ENCODE measurements at regions not wholly inside any gene's neighbourhood (a gene's known extent, or its start where the extent isn't known, plus 50 kb on each side); places are given as distances from the start of the nearest gene placed in this dataset.
"Not testable (repeated sequence)": the region's sequence is repeated elsewhere in the genome, so short reads cannot be mapped to it uniquely, and the experiment has no call there.

DNA sequence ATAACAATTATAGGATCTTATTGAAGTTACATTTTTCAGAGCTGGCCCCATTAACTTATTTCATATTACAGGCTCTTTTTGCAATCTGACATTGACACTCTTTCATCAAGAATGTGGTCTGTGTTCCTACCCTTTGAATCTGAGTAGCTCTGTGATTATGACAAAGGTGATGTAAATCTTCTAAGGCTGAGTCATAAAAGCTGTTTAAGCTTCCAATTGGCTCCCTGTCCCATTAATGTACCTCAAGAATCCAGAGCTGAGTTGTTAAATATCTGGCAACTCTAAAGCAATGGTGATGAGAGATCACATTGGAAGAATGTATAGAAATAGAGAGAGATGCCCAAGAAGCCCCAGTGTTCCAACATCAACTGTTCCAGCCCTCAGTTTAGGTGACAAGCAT, 178.5 kb upstream of the DEPDC1 start:
- no peak for DNase-seq (ENCODE audit: low spot score)

GRCh38 chr1:68677684-68678351, 180.9 kb upstream of the DEPDC1 start:
- no peak for DNase-seq (ENCODE audit: low spot score)

DNA sequence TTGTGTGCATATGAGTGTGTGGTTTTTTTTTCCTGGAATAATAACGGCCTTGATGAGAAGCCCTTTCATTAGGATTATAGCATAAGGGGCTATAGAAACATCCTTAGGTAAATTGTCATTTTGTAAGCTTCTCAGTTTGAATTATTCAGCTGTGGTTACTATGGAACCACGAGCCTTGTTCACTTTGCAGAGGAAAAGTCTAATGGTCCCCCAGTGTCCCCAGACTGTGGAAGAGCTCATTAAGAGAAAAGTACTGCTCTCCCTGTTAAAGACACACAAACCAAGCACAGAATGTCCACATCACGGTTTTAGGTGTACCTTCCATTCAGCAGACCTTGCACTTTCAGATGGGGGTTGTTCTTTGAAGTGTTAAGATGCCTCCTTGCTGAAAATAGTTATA, 199.3 kb upstream of the DEPDC1 start:
- no peak for DNase-seq (ENCODE audit: low spot score)

- no peak for DNase-seq (ENCODE audit: low spot score)
Measured at GRCh38 chr1:68703921-68704354, 207.1 kb upstream of the DEPDC1 start.

- no peak for DNase-seq (ENCODE audit: low spot score)
Measured at GRCh38 chr1:68704800-68705443, 208.0 kb upstream of the DEPDC1 start.

GRCh38 chr1:68705466-68705865, 208.6 kb upstream of the DEPDC1 start:
- DNase-seq (ENCODE audit: low spot score), result no peak

- DNase-seq (ENCODE audit: low spot score), result no peak
Measured at GRCh38 chr1:68706639-68707317, 209.9 kb upstream of the DEPDC1 start.

DNA sequence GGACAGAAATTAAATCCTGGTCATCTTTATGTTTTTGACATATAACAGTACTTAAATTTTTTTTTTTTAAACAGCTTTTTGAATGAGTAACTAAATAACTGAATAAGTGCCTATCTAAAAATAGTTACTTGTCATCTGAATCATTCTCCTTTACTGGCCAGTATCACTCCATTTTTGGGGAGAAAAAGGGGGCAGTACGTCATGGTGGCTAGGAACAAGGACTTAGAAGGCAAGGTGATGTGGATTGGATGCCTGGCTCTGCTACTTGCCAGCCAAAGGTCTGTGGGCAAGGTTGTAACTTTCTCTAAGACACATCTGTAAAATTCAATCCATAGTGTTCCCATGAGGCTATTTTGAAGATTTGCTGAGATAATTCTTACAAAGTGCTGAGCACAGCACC, 220.4 kb upstream of the DEPDC1 start:
- DNase-seq (ENCODE audit: low spot score), result no peak

DNA sequence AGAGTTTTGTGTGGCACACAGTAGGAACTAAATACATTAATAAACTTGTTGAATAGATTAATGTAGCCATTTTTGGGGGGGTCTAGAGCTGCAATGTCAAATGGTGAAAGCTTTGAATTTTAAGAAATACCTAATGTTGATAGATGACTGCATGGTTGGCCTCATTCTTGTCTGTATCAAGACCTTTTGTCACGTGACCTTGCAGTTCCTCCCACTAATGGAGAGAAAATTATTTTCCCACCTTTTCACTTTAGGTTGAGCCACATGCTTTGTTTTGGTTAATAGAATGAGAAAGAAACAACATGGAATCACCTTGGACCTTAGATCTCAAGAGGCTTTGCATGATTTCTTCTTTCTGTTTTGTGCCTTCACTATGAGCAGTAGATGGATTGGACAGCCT, 223.6 kb upstream of the DEPDC1 start:
- DNase-seq (ENCODE audit: low spot score), result no peak

DNA sequence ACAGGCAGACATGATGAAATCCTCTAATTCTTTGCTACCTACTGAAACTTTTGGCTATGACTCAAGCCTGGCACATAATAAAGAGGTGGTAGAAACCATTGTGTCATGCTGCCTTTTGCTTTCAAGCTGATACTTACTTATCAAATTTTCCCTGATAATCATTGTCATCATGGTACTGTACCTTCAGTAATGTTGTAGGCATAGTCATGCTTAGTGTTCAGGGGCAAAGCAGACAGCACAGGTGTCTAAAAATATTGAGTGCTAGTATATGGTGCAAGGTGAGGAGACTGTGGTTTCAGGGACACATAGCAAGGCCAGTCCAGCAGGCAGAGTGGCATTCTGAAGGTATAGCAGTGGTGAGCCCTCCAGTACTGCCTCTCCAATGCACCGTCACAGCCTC, 226.9 kb upstream of the DEPDC1 start:
- DNase-seq (ENCODE audit: low spot score), result no peak

GRCh38 chr1:68725001-68725752, 228.3 kb upstream of the DEPDC1 start:
- DNase-seq (ENCODE audit: low spot score), result no peak

DNA sequence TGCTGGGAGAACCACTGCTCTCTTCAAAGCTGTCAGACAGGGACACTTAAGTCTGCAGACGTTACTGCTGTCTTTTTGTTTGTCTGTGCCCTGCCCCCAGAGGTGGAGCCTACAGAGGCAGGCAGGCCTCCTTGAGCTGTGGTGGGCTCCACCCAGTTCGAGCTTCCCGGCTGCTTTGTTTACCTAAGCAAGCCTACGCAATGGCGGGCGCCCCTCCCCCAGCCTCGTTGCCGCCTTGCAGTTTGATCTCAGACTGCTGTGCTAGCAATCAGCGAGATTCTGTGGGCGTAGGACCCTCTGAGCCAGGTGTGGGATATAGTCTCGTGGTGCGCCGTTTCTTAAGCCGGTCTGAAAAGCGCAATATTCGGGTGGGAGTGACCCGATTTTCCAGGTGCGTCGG, 242.6 kb upstream of the DEPDC1 start:
- DNase-seq (ENCODE audit: low spot score), result not testable (repeated sequence)

DNA sequence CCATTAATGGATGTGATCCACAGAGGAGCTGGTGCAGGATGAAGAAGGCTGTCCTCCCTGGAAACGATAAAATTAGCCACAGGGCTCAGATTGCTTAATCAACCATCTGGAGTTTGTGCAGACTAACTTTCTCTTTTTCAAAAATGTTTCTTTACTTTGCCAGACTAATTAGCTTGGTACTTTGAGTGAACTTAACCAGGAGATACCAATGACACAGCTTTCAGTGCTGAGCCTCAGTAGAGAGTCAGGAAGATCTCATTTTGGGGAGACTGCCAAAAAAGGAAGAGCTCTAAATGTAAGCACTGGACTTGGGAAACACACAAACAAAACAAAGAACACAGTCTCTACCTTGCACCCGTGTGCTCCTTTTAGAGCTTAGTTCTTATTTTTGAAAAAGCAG, 248.1 kb upstream of the DEPDC1 start:
- no peak for DNase-seq (ENCODE audit: low spot score)

DNA sequence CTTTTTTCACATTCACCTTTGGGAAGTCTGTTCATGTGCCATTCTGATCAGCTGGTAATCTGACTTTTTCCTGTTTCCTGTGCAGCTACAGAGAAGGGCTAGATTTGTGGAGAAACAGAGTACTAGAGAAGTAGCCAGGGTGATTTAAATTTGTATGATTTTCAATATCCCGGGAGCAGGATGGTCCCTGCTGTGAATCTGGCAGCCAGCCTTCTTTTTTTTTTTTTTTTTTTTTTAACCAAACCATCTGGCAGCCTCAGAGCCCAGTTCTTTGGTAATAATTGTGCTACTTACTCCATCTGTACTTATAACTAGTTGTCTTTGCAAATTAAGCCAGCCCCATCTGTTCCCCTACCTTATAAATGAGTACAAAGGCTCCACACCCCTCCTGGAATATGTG, 248.6 kb upstream of the DEPDC1 start:
- no peak for DNase-seq (ENCODE audit: low spot score)

DNA sequence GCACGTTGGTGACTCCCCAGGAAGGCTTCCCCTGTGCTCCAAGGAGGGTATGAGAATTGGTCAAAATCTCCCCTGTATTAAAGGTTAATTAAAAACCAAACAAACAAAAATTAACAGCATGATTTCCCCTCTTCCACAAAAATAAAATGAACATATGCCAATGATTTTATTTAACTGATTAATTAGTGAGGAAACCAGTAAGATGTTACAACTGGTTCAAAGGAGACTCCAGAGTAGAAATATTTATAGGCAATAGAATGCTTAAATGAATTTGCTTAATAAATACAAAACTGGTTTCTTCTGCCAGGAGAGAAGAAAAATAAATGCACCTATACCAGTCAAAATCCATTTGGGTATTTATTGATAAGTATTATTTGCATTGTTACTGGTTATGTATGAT, 249.5 kb upstream of the DEPDC1 start:
- DNase-seq (ENCODE audit: low spot score), result no peak

DNA sequence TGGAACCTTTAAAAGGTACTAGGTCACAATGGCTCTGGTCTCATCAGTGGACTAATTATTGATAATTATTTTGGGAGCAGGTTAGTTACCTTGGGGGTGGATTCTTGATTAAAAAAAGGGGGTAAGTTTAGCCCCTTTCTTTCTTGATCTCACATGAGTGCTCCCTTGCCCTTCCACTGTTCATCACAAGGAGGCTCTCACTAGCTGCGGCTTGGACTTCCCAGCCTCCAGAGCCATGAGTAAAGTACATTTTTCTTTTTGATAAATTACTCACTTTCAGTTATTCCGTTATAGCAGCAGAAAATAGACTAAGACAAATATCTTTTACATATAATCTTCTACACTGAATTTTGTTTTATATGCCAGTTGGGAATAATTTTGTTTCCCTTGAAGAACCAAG, 254.8 kb upstream of the DEPDC1 start:
- DNase-seq (ENCODE audit: low spot score), result no peak

- DNase-seq (ENCODE audit: low spot score), result no peak
Measured at GRCh38 chr1:68758666-68759209, 261.9 kb upstream of the DEPDC1 start.

GRCh38 chr1:68767941-68768340, 271.1 kb upstream of the DEPDC1 start:
- no peak for DNase-seq (ENCODE audit: low spot score)

GRCh38 chr1:68770817-68771216, 273.9 kb upstream of the DEPDC1 start:
- no peak for DNase-seq (ENCODE audit: low spot score)

DNA sequence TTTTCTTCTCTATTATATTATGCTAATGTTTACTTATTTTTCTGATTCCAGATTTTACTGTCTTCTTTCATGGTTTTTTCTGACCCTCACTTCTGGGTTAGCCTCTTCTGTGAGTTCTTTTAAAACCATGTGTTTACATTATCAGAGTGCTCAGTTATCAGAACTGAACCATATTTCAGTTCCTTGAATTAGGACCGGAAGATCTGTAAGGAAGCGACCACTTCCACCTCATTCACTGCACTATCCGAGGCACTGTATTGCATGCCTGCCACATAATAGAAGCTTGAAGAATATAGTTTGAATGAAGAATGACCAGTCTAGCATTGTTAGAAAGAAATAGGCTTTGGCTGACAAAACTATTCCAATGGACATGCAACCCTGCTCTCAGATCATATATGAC, 281.0 kb upstream of the DEPDC1 start:
- no peak for DNase-seq (ENCODE audit: low spot score)

GRCh38 chr1:68779841-68780240, 283.0 kb upstream of the DEPDC1 start:
- DNase-seq (ENCODE audit: low spot score), result not testable (repeated sequence)

DNA sequence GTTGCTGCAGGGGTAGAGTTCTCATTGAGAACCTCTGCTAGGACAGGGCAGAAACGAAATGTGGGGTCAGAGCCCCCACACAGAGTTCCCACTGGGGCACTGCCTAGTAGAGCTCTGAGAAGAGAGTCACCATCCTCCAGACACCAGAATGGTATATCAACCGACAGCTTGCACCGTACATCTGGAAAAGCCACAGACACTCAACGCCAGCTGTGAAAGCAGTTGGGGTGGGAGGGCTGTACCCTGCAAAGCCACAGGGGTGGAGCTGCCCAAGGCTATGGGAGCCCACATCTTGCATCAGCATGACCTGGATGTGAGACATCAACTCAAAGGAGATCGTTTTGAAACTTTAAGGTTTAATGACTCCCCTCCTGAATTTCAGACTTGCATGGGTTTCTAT, 284.0 kb upstream of the DEPDC1 start:
- DNase-seq (ENCODE audit: low spot score), result no peak

DNA sequence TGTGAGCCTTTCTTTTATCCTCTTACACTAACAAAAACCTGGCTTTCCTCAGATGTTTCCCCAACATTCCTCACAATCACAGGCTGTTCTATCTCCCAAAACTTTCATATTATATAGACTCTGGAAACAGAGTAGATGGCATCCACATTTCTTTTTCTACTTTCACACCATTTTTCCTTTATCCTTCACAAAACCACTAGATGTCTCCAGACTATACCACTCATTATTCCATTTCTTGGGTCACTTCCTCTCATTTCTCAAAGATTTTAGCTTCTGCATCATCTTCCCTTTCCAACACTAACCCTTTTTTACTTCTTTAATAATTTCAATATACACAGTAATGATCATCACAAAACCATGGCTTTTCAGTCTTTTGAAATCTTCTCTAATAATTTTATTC, 286.0 kb upstream of the DEPDC1 start:
- no peak for DNase-seq (ENCODE audit: low spot score)
